HG03521 (cell line): ENCODE measurements at regions not wholly inside any gene's neighbourhood (a gene's known extent, or its start where the extent isn't known, plus 50 kb on each side); places are given as distances from the start of the nearest gene placed in this dataset.
A peak's percentile ranks its signal among the peaks of the same experiment; 100 is the strongest.
"Not testable (repeated sequence)": the region's sequence is repeated elsewhere in the genome, so short reads cannot be mapped to it uniquely, and the experiment has no call there.

Experiments used
- ATAC-seq: cut with Tn5 transposase; IDR thresholded peaks from one replicate; pipeline ENCODE4 v1.9.1; 2021; ENCODE audit warnings: mild to moderate bottlenecking, moderate library complexity; ENCODE audit not compliant: unreplicated experiment

DNA sequence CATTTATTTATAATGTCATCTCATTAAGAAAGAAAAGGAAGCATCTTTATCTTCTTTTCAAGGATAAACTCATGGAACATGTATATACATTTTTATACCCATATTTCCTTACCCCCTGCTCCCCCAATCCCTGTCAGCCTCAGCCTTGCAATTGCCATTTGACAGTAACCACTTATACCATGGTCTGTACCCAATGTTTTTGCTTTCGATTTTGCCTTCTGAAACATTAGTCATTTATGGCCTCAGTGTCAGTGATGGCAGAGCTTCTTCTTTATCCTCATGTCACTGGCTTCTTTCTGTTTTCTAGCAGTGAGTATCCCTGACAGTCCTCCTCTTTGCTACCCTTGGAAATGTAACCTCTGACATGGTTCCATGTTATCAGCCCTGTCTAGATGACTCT, 228.4 kb downstream of the SPRY1 start:
- ATAC-seq = peak; percentile 65

DNA sequence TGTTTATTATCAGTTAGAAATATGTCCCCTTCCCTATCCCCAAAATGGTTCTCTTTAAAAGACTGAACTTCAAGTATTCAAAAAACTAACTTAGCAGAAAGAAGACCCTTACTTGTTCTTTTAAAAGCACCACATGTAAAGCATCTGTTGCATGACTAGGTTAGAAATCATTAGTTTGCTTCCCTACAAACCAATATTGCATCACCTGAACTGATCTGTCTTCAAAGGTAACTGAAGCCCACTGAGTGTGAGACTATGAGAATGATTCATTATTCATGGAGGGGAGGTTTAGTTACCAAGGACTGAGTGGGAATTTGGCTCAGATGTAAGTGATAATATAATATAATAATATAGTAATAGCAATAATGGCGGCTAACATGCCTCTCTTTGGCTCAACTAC, 231.7 kb downstream of the SPRY1 start:
- no peak for ATAC-seq

DNA sequence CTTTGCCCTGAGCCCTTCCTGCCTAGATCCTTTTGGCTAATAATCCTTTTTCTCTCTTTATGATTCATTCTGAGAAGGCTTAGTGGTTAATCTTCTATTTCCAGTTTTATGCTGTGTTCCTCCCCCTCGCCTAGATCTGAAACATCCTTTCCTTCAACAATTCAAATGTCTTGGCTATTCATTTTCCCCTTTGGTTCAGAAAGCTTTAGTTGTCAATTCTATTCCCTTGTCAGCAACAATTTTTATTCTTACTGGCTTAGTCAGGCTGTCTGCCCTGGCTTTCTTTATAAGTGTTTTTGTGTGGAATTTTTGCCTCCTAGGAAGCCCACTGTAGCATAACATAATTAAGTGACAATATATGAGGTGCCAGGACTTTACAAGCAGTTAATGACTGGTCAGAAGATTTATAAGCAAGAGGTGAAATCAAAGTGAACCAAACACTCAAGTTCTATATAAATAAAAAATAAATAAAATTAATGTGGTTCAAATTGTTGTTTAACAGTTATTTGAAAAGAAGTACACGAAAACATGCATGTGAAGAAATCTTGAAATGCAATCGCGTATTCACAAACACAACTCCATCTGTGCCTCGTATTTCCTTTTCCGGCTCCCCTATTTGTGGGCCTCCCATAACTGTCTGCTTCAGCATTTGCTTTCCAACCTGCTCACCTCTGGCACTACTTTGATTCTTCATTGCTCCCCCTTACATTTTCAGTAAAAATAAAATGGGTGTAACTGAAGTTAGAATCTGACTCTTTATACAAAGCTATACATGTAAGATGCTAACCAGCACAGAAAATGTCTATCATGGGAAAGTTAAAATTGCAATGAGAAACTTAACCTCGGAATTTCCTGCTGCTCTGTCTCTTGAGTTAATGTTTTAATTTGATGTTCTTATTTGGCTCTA, 235.4 kb downstream of the SPRY1 start:
- ATAC-seq = no peak

DNA sequence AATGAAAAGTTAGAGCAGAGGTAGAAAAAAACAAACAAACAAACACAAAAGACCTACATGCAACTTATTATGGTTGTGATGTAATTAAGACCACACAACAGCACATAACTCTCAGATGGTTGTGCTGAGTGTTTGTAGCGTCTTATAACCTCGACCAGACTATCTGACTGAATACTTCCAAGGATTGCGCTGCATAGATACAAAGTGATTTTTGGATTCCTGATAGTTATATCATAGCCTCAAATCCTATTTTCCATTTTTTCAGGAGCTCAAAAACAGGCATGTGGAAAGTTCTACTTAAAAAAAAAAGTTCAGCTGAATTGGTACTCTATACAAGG, 236.1 kb downstream of the SPRY1 start:
- ATAC-seq = no peak

DNA sequence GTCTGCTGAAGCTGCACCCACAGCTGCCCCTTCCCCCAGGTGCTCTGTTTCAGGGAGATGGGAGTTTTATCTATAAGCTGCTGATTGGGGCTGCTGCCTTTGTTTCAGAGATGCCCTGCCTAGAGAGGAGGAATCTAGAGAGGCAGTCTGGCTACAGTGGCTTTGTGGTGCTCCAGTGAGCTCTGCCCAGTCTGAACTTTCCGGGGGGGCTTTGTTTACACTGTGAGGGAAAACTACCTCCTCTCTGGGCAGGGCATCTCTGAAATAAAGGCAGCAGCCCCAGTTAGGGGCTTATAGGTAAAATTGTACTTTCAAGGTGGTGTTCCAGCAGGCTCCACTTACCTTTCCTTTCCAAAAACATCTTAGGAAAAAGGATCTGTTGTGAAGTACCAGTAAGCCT, 242.2 kb downstream of the SPRY1 start:
- ATAC-seq = no peak

DNA sequence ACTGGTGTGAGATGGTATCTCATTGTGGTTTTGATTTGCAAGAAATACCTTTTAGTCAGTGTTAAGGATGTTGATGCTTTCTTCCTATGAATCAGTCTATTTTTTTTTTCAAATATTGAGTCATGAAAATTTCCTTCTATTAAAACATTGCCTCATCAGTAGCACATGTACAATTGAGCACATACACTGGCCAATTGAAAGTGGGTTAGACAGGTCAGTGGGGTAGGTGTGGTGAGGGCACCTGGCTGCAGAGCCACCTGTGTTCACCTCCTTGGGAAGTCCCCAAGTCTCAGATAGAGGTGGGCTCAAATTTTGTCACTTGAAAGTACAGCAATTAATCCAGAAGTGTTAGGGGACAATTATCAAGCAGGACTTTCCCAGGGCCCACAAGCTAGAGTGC, 243.7 kb downstream of the SPRY1 start:
- no peak for ATAC-seq

DNA sequence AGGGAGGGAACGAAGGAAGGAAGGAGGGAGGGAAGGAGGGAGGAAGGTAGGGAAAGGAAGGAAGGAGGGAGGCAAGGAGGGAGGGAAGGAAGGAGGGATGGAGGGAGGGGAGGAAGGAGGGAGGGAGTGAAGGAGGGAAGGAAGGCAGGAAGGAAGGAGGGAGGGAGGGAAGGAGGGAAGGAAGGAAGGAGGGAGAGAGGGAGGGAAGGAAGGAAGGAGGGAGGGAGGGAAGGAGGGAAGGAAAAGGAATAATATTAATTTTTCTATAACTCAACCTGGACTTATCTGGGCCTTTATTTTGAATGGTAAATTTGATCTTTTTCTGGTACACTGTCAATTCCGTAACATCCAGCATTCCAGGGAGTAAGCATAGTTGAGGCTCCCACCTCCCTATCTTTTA, 244.2 kb downstream of the SPRY1 start:
- no peak for ATAC-seq

DNA sequence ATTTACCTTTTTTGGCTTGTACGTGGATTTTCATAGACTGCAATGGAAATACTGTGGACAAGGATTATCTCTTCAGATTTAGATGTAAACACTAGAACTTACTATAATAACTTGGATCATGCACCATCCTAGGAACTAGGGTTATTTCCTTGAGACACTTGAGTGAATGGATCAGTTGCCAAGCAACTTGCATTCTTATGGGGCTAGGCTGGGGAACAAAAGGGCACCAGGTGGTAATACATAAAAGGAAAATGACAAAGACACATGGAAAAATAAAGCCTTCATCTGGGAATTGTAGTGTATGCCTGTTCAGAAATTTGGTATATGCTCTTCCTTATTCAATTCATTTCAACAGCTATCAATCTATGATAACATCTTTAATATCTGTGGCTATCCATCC, 247.1 kb downstream of the SPRY1 start:
- no peak for ATAC-seq

DNA sequence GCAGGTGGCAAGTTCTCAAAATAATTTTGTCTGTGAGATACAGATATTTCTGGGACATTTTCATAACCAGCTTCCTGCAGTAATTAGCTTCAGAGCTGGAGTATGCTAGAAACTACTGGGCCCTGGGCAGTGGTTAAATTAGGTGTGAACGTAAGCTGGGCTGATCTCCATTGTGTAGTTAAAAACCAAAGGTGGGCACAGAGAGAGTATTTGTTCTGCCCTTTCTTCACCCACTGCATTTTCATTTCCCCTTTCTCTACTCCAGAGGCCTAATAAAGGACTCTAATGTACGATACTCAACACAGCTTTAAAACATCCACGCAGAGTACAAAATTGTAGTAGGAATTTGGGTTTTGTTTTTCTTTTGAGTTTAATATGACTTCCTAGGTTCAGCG, 252.7 kb downstream of the SPRY1 start:
- ATAC-seq = peak; percentile 84

DNA sequence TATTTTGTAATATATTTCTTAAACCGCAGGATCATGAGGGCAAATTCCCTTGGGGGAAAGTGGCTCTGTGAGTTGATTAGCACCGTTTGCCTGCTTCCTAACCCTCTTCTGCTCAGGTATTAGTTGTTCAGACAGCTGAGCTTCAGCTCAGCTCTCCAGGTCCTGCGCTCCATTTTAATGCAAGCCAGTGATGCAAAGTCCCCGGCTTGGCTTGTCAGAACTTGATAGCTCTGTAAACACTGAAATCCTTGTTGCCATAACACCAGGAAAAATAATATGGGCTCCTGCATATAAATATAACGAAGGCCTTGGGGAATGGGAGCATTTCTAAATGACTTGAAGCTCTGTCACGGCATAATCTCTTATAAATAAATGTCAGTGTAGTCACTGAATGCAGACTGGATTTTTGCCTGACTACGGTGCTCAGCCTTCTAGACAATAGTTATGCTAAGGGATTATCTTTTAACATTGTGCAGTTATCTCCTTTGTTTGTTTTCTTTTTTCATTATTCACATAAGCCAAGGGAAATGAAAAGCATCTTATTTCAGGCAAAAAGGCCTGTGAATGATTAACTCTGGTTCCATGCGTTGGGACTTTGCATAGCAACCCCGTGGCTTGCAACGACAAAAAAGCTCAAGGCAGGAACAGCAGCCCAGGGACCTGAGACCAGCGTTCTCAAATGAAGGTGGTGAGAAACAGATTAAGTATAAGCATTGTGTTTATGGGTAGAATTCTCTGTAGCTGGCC, 253.2 kb downstream of the SPRY1 start:
- peak; percentile 23 for ATAC-seq

DNA sequence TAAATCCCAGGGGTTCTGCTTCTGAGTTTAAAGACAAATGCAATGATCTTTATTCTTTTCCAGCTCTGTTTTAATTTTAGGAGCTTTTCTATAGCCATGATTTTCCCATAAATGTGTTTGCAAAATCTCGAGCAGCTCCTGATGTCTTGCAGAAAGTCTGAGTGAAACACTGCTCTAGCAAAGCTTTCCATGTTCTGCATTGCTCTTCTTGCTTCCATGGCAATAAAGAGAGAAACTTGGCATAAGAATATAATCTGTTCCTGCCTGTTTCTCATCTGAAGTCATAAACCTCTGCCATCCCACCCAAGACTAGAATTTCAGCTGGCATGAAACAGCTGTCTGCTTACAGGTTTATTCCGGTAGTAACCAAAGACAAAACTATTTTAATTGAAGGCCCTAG, 254.5 kb downstream of the SPRY1 start:
- ATAC-seq = no peak

DNA sequence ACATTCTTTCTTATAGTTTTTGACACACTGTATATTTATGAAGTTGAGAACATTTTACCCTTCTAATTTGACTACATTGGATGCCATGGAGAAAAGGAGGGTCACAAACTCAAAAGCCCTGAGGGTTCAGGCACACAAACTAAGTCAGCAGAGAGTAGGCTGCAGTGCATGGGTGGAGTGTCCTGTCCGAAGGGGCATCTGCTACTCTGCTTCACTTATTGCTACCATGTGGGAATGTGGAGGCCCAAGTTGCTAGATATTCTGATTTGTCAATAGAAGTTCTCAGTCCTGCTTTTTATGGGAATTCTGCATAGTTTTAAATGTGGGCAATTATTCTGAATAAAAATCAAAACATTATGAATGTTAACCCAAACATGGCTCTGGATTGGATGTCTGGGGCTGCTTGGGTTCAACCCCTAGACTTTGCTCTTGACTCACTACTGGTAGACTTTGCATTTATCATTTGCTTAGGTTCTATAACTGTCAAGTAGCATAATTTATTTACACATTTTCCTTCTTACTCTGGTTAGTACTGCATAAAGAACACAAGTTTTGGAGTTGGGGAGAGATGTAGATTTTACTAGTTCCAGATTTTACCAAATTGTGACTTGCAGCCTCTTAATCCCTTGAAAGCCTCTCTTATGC, 255.1 kb downstream of the SPRY1 start:
- no peak for ATAC-seq

DNA sequence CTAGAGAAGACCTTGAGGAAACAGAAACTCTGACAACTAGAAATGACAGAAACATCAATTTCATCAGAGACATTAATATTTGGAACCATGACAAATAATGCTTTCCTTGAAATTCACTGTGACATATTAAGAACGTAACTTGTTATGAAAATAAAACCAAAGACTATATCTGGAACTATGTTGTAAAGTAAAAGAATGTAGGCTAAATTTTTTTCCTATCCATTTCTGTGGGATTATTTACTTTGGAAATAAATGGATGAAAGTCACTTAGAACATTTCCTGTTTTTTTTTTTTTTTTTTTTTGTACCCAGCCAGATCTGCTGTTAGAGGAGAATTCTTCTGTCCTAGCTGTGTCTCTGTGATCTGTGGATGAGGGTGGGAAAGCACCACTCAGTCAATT, 255.9 kb downstream of the SPRY1 start:
- ATAC-seq = no peak

DNA sequence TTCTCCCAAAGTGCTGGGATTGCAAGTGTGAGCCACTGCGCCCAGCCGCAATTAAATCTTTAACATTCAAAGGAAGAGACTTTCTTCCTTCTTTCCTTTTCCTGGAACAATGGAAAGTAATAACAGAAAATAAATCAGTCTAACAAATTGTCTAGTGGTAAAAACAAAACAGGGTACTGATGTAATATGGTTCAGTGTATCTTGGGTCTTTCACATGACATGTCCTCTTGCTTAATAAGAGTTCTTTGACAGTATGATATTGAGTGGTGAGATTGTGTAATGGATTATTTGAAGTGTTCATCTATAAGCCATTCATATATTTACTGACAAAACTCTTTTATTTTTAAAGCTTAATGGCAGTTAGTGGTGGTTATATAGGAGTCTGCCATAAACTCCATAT, 256.6 kb downstream of the SPRY1 start:
- no peak for ATAC-seq

DNA sequence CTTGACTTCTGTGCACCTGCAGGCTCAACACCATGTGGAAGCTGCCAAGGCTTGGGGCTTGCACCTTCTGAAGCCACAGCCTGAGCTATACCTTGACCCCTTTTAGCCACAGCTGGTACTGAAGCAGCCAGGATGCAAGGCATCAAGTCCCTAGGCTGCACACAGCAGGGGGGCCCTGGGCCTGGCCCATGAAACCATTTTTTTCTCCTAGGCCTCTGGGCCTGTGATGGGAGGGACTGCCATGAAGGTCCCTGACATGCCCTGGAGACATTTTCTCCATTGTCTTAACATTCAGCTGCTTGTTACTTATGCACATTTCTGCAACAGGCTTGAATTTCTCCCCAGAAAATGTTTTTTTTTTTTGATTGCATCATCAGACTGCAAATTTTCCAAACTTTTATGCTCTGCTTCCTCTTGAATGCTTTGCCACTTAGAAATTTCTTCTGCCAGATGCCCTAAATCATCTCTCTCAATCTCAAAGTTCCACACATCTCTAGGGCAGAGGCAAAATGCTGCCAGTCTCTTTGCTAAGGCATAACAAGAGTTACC, 260.2 kb downstream of the SPRY1 start:
- not testable (repeated sequence) for ATAC-seq

DNA sequence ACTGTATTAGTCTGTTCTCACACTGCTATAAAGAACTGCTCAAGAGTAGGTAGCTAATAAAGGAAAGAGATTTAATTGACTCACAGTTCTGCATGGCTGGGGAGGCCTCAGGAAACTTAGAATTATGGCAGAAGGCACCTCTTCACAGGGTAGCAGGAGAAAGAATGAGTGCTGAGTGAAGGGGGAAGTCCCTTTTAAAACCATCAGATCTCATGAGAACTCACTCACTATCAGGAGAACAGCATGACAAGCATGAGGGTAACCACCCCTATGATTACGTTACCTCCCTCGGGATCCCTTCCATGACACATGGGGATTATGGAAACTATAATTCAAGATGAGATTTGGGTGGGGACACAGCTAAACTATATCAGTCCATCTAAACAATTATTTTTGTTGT, 261.0 kb downstream of the SPRY1 start:
- ATAC-seq = not testable (repeated sequence)

DNA sequence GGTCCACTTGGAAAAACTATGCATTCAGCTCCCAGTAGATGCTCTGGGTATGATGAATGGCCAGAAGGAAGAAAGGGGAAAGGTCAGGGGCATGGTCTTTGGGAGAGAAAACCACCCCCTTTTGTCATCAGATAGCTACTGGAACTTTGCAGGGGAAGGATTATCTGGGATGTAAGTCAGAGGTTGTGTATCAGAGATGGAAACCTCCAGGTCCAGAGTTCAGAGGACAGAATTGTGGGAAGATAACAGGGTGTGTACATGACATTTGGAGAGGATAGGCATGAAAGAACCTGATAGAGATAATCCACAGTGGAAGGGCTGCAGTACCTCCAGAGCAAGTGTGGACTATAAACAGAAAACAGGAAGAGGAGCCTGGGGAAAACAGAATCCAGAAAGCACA, 262.7 kb downstream of the SPRY1 start:
- no peak for ATAC-seq

DNA sequence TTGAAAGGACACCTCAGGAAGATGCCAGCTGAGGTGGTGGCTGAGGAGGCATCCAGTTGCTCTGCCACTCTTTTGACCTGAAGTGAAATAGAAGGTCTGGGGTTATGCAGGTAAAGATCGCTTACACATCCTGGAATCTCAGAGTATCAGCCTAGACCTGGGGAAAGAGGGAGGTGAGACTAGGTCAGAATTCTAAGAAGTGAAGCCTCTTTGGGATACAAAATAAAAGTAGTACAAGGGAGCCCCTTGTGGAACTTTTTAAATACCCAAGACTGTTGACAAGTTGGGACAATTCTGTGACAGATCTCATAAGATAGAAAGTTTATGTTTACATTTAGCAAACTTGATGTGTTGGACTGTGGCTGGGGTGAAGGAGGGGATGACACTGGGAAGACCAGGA, 263.1 kb downstream of the SPRY1 start:
- no peak for ATAC-seq

DNA sequence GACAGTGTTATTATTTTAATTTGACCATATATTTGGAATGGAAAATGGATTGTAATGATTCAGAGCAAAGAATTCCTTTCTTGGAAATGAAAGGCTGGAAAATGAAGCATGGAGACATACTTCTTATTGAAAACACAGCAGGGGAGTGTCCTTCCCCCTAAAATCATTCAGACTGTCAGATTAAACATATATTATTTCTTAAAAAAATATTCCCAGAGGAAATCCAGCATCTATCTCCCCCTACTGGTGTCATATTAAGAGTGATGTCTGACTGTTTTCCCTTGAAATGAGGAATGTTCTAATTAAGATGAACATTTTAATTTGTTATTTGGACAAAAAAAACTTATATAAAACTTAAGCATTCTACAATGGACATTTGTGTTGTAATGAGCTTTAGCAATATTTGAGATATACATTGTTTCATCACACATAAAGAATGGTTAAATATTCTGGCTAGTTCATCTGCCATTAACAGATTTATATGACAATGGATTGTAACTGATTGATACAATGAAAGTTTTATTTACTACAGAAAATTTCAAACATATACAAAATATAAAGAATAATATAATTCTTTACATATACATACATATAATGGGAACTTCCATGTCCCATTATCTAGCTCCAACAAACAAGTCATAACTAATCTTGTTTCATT, 264.6 kb downstream of the SPRY1 start:
- no peak for ATAC-seq

DNA sequence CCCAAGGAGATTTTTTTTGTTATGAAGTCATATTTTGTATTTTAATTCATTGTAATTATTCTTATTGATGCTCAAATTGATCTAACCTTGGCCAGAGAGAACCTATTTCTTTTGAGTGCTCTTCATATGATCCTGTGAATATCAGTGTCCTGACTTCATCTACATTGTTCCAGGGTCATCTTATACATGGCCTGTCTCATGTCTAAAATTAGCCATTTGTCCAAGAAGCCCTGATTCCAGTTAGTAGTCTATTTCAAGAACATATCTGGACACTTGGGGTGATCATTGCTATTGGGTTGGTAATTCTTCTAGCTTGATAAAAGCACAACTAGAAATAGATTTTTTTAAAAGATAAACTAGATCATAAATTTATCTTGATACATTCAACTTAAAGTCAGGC, 266.2 kb downstream of the SPRY1 start:
- ATAC-seq = no peak

DNA sequence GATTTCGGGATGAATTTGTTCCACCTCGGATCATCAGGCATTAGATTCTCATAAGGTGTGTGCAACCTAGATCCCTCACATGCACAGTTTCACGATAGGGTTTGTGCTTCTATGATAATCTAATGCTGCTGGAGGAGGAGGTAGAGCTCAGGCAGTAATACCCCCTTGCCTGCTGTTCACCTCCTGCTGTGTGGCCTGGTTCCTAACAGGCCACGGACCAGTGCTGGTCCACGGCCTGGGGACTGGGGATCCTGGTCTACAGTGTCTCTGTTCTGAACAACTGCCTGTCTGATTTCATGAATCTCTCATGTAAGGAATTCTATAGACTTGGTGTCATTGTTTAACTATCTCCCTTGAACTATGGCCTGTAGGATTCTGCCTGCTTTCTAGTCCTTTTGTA, 269.9 kb downstream of the SPRY1 start:
- ATAC-seq = no peak
